Thymus (tissue), 11 donors: ENCODE measurements at regions not wholly inside any gene's neighbourhood (a gene's known extent, or its start where the extent isn't known, plus 50 kb on each side); places are given as distances from the start of the nearest gene placed in this dataset.

Source experiments
- DNase-seq, 9 donors: peaks; one replicate each; pipeline ENCODE4 v3.0.0-alpha.2; 2013; ENCODE audit warnings: low spot score in 9 of 9, low read depth in 6 of 9, missing footprints in 1 of 9
- H3K27ac ChIP-seq, 2 donors: one replicate each; pipeline ENCODE4 v1.5.1; 2013; ENCODE audit warnings: control low read depth in 1 of 2, low read depth in 1 of 2, low read length in 1 of 2, mild to moderate bottlenecking in 1 of 2, moderate library complexity in 1 of 2
- H3K27me3 ChIP-seq, 2 donors: one replicate each; pipeline ENCODE4 v1.5.1; 2013; ENCODE audit warnings: low read length in 1 of 2; ENCODE audit not compliant: control insufficient read depth in 2 of 2, insufficient read depth in 1 of 2
- H3K36me3 ChIP-seq, 2 donors: one replicate each; pipeline ENCODE4 v1.5.1; 2013; ENCODE audit warnings: low read length in 1 of 2, mild to moderate bottlenecking in 1 of 2, moderate library complexity in 1 of 2; ENCODE audit not compliant: control insufficient read depth in 2 of 2, insufficient read depth in 2 of 2
- H3K4me1 ChIP-seq, 2 donors: one replicate each; pipeline ENCODE4 v1.5.1; 2013; ENCODE audit warnings: low read length in 2 of 2; ENCODE audit not compliant: control insufficient read depth in 2 of 2, insufficient read depth in 2 of 2
- H3K4me3 ChIP-seq, 2 donors: one replicate each; pipeline ENCODE4 v1.5.1; 2013; ENCODE audit warnings: low read length in 2 of 2, control low read depth in 1 of 2, mild to moderate bottlenecking in 1 of 2
- H3K9me3 ChIP-seq, 2 donors: one replicate each; pipeline ENCODE4 v1.5.1; 2013; ENCODE audit warnings: low read length in 1 of 2, mild to moderate bottlenecking in 1 of 2; ENCODE audit not compliant: control insufficient read depth in 2 of 2, insufficient read depth in 1 of 2
- WGBS: extraction: QIAGEN DNeasy Blood & Tissue Kit; methylation state at CpG from one replicate; pipeline ENCODE4 v1.1.7; 2013; 5-methylcytosine and 5-hydroxymethylcytosine counted together
- donor health status: healthy.

DNA sequence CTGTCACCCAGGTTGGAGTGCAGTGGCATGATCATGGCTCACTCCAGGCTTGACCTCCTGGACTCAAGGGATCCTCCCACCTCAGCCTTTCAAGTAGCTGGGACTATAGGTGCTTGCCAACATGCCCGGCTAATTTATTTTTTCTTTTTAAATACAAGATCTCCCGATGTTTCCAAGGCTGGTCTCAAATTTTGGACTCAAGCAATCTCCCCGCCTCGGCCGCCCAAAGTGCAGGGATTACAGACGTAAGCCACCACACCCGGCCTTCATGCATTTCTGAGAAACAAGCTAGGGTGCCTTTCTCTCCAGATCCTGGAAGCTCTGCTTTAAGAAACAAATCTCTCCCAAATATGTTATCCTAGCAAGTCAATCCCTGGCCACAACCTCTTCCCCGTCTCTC, 234.1 kb downstream of the FBXO15 start:
- no peaks in the 10 kb centered on the region for H3K27me3 ChIP-seq
- H3K4me3 ChIP-seq = no peak overlapping the region
- H3K9me3 ChIP-seq = no peaks in the 10 kb centered on the region
- no peak for DNase-seq
- no peaks in the 10 kb centered on the region for H3K4me1 ChIP-seq
- H3K36me3 ChIP-seq = no peaks in the 10 kb centered on the region
- no peak overlapping the region for H3K27ac ChIP-seq
- 97% methylated on average over 8 of the region's 8 CpGs for WGBS

DNA sequence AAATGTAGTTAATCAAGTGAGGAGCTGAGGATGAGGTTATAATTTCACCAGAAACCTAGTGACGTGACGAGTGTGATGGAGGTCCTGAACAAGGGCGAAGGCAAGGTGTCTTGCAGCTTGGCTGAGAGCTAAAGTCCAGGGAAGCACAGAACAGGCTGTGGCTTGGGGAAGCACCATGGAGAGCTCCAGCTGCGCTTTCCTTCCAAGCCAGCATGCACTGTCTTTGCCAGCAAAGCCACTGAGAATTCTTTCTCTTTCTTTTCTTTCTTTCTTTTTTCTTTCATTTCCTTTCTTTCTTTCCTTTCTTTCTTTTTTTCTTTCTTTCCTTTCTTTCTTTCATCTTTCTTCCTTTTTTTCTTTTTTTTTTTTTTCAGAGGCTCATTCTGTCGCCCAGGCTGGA, 239.3 kb downstream of the FBXO15 start:
- H3K36me3 ChIP-seq = no peaks in the 10 kb centered on the region
- H3K4me3 ChIP-seq = no peak overlapping the region
- H3K27ac ChIP-seq = no peak overlapping the region
- H3K4me1 ChIP-seq = no peaks in the 10 kb centered on the region
- no peaks in the 10 kb centered on the region for H3K27me3 ChIP-seq
- no peaks in the 10 kb centered on the region for H3K9me3 ChIP-seq
- DNase-seq = peak in 2 of 9 donors; percentile 4 to 17
- WGBS = 60% methylated on average over 5 of the region's 5 CpGs

DNA sequence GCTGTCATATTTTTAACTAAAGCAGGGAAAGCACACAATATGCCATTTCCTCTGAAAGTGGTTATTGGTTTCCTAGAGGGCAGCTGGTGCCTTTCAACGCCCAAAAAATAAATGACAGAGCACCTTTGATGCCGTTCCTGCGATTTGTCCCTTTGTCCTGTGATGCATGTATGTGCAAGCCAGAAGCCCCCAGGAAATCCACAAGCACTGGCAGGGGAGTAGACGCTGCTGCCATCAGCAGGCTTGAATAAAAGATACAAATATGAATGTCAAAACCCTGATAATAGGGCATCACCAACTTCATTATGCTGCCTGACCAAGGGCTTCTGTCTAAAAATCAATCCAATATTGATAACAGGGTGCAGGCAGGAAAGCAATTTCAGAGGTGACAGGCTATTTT, 246.1 kb downstream of the FBXO15 start:
- H3K27ac ChIP-seq = no peak overlapping the region
- no peaks in the 10 kb centered on the region for H3K4me1 ChIP-seq
- 69% methylated on average over 4 of the region's 4 CpGs for WGBS
- H3K9me3 ChIP-seq = no peaks in the 10 kb centered on the region
- no peak overlapping the region for H3K4me3 ChIP-seq
- H3K36me3 ChIP-seq = no peaks in the 10 kb centered on the region
- H3K27me3 ChIP-seq = no peaks in the 10 kb centered on the region
- DNase-seq = no peak

DNA sequence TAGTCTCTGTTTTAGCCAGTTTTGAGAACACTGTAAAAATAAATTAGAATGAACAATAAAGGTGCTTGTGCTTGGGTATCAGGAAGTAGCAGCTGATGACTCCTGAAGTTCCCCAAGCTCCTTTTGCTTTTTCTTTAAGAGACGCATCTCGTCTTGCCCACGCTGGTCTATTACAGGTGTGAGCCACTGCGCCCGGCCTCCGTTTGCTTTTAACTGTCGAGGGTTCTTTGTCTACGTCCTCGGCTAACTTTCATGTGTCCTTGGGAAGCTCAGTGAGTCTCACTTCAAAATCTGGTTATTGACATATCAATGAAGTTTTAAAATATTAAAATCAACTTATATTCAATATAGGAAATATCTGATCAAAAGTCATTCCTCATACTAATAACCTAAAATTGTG, 246.5 kb downstream of the FBXO15 start:
- no peak for DNase-seq
- H3K27me3 ChIP-seq = no peaks in the 10 kb centered on the region
- no peaks in the 10 kb centered on the region for H3K9me3 ChIP-seq
- H3K36me3 ChIP-seq = no peaks in the 10 kb centered on the region
- 88% methylated on average over 9 of the region's 9 CpGs for WGBS
- H3K4me1 ChIP-seq = no peaks in the 10 kb centered on the region
- no peak overlapping the region for H3K27ac ChIP-seq
- no peak overlapping the region for H3K4me3 ChIP-seq

DNA sequence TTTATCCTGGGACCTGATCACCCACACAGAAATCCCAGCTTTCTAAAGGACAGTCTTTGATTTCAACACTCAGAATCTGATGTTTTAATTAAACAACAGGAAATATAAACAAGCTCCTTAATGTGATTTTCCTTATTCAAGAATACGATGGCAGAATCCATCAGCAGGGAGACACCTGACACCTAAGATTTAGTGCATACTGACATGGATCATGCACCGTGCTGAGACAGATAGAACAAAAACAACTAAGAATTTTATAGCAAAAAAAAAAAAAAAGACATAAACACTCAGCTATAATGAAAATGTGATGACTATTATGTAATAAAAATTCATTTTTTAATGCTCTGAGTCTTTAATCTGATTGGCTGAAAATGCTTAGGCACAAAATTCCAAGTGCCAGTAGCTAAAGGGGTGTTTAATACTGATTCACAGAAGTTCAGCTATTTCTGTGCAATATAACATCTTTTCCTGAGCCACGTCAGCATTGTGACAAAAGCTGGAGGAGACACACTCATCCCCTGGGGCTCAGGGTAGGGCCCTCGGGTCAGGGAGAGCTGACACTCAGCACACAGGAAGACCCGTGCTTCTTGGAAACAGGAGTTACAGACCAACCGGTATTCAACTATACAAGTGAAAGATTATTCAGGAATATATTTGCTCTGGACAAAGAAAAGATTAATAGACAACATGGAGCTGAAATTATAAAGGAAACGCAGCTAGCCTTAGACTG, 247.4 kb downstream of the FBXO15 start:
- no peaks in the 10 kb centered on the region for H3K36me3 ChIP-seq
- H3K4me1 ChIP-seq = no peaks in the 10 kb centered on the region
- no peaks in the 10 kb centered on the region for H3K27me3 ChIP-seq
- no peak for DNase-seq
- H3K9me3 ChIP-seq = no peaks in the 10 kb centered on the region
- H3K4me3 ChIP-seq = no peak overlapping the region
- no peak overlapping the region for H3K27ac ChIP-seq
- 87% methylated on average over 7 of the region's 7 CpGs for WGBS

- Histone ChIP-seq H3K4me1 (no peaks in the 10 kb centered on the region), H3K9me3 (no peaks in the 10 kb centered on the region), H3K36me3 (no peaks in the 10 kb centered on the region), H3K4me3 (no peak overlapping the region), H3K27ac (no peak overlapping the region), H3K27me3 (no peaks in the 10 kb centered on the region)
- WGBS = 82% methylated on average over 1 of the region's 1 CpG
- no peak for DNase-seq
These were observed 250.1 kb downstream of the FBXO15 start for GRCh38 chr18:73897517-73897916.

- 55% methylated on average over 3 of the region's 3 CpGs for WGBS
These were observed 250.9 kb downstream of the FBXO15 start for GRCh38 chr18:73896685-73897084.

GRCh38 chr18:73895701-73896100, 251.9 kb downstream of the FBXO15 start:
- no peak overlapping the region for H3K27ac ChIP-seq
- peaks cover 0 to 3% of the 10 kb centered on the region in 2 donors for H3K9me3 ChIP-seq
- H3K4me3 ChIP-seq = no peak overlapping the region
- no peaks in the 10 kb centered on the region for H3K36me3 ChIP-seq
- DNase-seq = no peak
- no peaks in the 10 kb centered on the region for H3K27me3 ChIP-seq
- WGBS = 61% methylated on average over 4 of the region's 4 CpGs
- H3K4me1 ChIP-seq = no peaks in the 10 kb centered on the region

More at GRCh38 chr18:73896685-73897084, 250.9 kb downstream of the FBXO15 start:
- no peak overlapping the region for H3K4me3 ChIP-seq
- no peaks in the 10 kb centered on the region for H3K27me3 ChIP-seq
- H3K9me3 ChIP-seq = peaks cover 0 to 1% of the 10 kb centered on the region in 2 donors
- no peaks in the 10 kb centered on the region for H3K4me1 ChIP-seq
- no peak overlapping the region for H3K27ac ChIP-seq
- H3K36me3 ChIP-seq = no peaks in the 10 kb centered on the region
- no peak for DNase-seq

- Histone ChIP-seq H3K36me3 (no peaks in the 10 kb centered on the region), H3K27ac (no peak overlapping the region), H3K4me1 (no peaks in the 10 kb centered on the region), H3K4me3 (no peak overlapping the region), H3K27me3 (no peaks in the 10 kb centered on the region), H3K9me3 (peaks cover 0 to 3% of the 10 kb centered on the region in 2 donors)
- DNase-seq = no peak
- WGBS = 83% methylated on average over 3 of the region's 3 CpGs
These were observed 253.8 kb downstream of the FBXO15 start for GRCh38 chr18:73893880-73894279.
